Muscle layer of duodenum (tissue), 2 donors: ENCODE measurements at regions not wholly inside any gene's neighbourhood (a gene's known extent, or its start where the extent isn't known, plus 50 kb on each side); places are given as distances from the start of the nearest gene placed in this dataset.

Experiments
- H3K27ac ChIP-seq: one replicate; pipeline ENCODE4 v1.7.0; 2013; ENCODE audit warnings: mild to moderate bottlenecking, low read length
- H3K27me3 ChIP-seq: one replicate; pipeline ENCODE4 v1.7.0; 2013; ENCODE audit warnings: low read depth, mild to moderate bottlenecking, control low read depth, low read length
- H3K36me3 ChIP-seq, 2 donors: one replicate each; pipeline ENCODE4 v1.7.0; 2013; ENCODE audit warnings: low read length in 2 of 2, control low read depth in 1 of 2, mild to moderate bottlenecking in 1 of 2; ENCODE audit not compliant: insufficient read depth in 2 of 2, control insufficient read depth in 1 of 2
- H3K4me1 ChIP-seq, 2 donors: one replicate each; pipeline ENCODE4 v1.7.0; 2013; ENCODE audit warnings: low read length in 2 of 2, mild to moderate bottlenecking in 2 of 2, control low read depth in 1 of 2, moderate library complexity in 1 of 2; ENCODE audit not compliant: insufficient read depth in 2 of 2, control insufficient read depth in 1 of 2
- H3K4me3 ChIP-seq, 2 donors: one replicate each; pipeline ENCODE4 v1.7.0; 2013; ENCODE audit warnings: low read length in 2 of 2, low read depth in 1 of 2, mild to moderate bottlenecking in 1 of 2
- H3K9me3 ChIP-seq, 2 donors: one replicate each; pipeline ENCODE4 v1.7.0; 2013; ENCODE audit warnings: low read length in 2 of 2, control low read depth in 1 of 2, mild to moderate bottlenecking in 1 of 2; ENCODE audit not compliant: control insufficient read depth in 1 of 2
- donor health status: healthy.

GRCh38 chr6:66396549-66396948 is 689.5 kb upstream of the EYS start:
- no peaks in the 10 kb centered on the region for H3K27me3 ChIP-seq
- H3K27ac ChIP-seq = no peak overlapping the region
- no peak overlapping the region for H3K4me3 ChIP-seq
- H3K36me3 ChIP-seq = no peaks in the 10 kb centered on the region
- no peaks in the 10 kb centered on the region for H3K9me3 ChIP-seq
- H3K4me1 ChIP-seq = no peaks in the 10 kb centered on the region

DNA sequence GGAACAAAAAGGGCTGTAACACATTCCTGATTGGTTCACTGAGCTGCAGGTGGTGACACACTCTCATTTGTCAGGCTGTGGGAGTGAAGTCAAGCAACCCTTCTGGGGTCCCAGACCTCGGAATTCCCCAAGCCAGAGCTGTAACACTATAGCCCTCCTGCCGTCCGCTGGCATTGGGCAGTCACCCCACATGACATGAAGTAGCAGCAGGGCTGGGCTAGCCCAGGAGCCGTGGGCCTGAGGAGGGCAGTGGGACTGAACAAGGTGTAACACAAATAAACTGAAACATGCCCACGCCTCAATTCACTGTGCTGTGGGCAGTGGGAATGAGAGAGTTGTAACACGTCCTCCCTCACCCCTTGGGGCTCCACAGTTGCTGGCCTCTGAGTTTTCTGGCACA is 689.1 kb upstream of the EYS start:
- Histone ChIP-seq H3K27ac (no peak overlapping the region), H3K9me3 (no peaks in the 10 kb centered on the region), H3K4me3 (no peak overlapping the region), H3K4me1 (no peaks in the 10 kb centered on the region), H3K36me3 (no peaks in the 10 kb centered on the region), H3K27me3 (no peaks in the 10 kb centered on the region)

DNA sequence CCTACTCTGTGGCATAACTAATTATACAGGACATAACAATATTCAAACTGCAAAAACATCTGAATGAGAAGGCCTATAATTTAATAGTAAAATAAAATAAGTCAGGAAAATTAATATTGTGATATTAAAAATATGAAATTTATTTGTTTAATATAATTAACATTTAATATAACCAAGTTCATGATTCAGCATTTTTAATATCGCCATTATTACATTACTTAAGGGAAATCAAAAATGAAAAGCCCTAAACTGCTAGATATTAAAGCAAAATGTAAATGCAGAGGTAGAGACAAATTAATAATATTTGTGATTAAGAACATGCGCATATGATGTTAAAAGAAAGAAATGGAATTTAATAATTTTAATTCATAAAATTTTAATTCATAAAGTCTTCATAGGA is 683.4 kb upstream of the EYS start:
- H3K36me3 ChIP-seq = no peaks in the 10 kb centered on the region
- H3K9me3 ChIP-seq = no peaks in the 10 kb centered on the region
- no peaks in the 10 kb centered on the region for H3K4me1 ChIP-seq
- H3K27me3 ChIP-seq = no peaks in the 10 kb centered on the region
- H3K4me3 ChIP-seq = no peak overlapping the region
- no peak overlapping the region for H3K27ac ChIP-seq

- H3K4me3 ChIP-seq = no peak overlapping the region
- no peaks in the 10 kb centered on the region for H3K27me3 ChIP-seq
- no peak overlapping the region for H3K27ac ChIP-seq
- no peaks in the 10 kb centered on the region for H3K4me1 ChIP-seq
- no peaks in the 10 kb centered on the region for H3K36me3 ChIP-seq
- no peaks in the 10 kb centered on the region for H3K9me3 ChIP-seq
Measured at GRCh38 chr6:66376001-66376400, 669.0 kb upstream of the EYS start.

DNA sequence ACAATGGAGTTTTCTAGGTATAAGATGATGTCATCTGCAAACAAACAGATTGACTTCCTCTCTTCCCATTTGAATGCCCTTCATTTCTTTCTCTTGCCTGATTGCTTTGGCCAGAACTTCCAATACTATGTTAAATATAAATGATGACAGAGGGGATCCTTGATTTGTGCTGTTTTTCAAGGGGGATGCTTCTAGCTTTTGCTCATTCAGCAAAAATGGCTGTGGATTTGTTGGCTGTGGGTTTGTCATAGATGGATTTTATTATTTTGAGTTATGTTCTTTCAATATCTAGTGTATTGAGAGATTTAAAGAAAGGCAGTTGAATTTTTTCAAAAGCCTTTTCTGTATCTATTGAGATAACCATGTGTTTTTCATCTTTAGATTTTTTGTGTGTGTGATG is 662.4 kb upstream of the EYS start:
- H3K4me1 ChIP-seq = no peaks in the 10 kb centered on the region
- H3K27me3 ChIP-seq = no peaks in the 10 kb centered on the region
- no peak overlapping the region for H3K4me3 ChIP-seq
- H3K9me3 ChIP-seq = no peaks in the 10 kb centered on the region
- H3K27ac ChIP-seq = no peak overlapping the region
- no peaks in the 10 kb centered on the region for H3K36me3 ChIP-seq

- H3K4me3 ChIP-seq = no peak overlapping the region
- no peaks in the 10 kb centered on the region for H3K36me3 ChIP-seq
- H3K4me1 ChIP-seq = no peaks in the 10 kb centered on the region
Measured at GRCh38 chr6:66362888-66363287, 655.9 kb upstream of the EYS start.

DNA sequence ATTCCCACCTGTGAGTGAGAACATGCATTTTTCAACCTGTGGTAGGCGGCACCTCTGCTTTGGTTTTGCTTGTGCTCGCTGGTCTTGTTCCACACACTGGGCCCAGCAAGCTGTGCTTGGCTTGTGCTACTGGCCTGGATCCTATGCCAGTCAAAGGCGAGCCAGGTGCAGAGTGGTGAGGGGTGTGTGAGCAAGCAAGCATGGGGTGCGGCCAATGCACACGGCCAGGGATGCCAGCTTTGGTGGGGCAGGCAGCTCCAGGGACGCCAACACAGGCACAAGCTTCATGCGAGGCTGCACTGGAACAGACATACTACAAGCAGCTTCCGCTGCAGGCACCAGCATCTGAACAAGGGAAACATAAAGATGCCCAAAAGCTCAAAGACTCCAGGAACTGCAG is 654.9 kb upstream of the EYS start:
- Histone ChIP-seq H3K4me3 (no peak overlapping the region), H3K4me1 (no peaks in the 10 kb centered on the region), H3K27ac (no peak overlapping the region), H3K27me3 (no peaks in the 10 kb centered on the region), H3K9me3 (no peaks in the 10 kb centered on the region), H3K36me3 (no peaks in the 10 kb centered on the region)

More at GRCh38 chr6:66362888-66363287, 655.9 kb upstream of the EYS start:
- H3K27ac ChIP-seq = no peak overlapping the region
- H3K27me3 ChIP-seq = no peaks in the 10 kb centered on the region
- no peaks in the 10 kb centered on the region for H3K9me3 ChIP-seq

DNA sequence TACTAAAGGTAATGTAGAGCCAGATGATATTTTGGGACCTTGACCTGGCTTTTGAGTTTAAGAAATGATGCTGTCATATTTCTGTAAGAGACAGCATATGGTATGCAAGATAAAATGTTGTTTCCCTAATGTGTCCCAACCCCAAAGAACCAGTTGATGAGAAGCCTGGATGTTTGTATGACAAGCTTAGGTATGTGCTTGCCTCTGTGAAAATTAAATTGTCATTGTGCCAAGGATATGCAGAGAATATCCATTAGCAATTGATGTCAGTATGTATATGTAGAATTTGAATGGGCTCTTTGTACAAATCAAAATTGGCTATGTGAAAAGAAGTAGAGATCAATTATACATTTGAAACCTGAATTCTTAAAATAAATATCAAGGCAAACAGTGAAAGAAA is 650.8 kb upstream of the EYS start:
- no peak overlapping the region for H3K27ac ChIP-seq
- H3K9me3 ChIP-seq = no peaks in the 10 kb centered on the region
- no peaks in the 10 kb centered on the region for H3K36me3 ChIP-seq
- no peaks in the 10 kb centered on the region for H3K4me1 ChIP-seq
- no peaks in the 10 kb centered on the region for H3K27me3 ChIP-seq
- no peak overlapping the region for H3K4me3 ChIP-seq

- Histone ChIP-seq H3K4me1 (no peaks in the 10 kb centered on the region), H3K27ac (no peak overlapping the region), H3K27me3 (no peaks in the 10 kb centered on the region), H3K36me3 (no peaks in the 10 kb centered on the region), H3K9me3 (no peaks in the 10 kb centered on the region), H3K4me3 (no peak overlapping the region)
Measured at GRCh38 chr6:66355471-66355870, 648.4 kb upstream of the EYS start.

DNA sequence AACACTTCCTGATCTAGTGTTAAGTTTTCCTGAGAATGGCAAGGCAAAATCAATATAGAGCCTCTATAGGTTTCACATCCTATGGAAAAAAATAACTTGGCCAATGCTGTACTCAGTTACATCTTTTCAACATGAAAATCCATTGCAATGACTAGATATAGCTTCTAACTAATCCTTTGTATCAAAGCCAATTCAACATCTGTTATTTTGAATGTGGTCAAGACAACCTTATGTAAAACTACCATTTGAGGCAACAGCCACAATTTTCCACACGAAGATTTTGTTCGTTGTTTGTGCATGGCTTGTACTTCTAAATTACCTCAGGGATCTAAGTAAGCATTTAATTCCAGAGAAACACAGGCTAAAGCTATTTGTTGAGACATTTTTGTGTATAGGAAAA is 637.8 kb upstream of the EYS start:
- H3K36me3 ChIP-seq = no peaks in the 10 kb centered on the region
- H3K9me3 ChIP-seq = no peaks in the 10 kb centered on the region
- H3K4me1 ChIP-seq = no peaks in the 10 kb centered on the region
- H3K27ac ChIP-seq = no peak overlapping the region
- H3K27me3 ChIP-seq = no peaks in the 10 kb centered on the region
- no peak overlapping the region for H3K4me3 ChIP-seq

DNA sequence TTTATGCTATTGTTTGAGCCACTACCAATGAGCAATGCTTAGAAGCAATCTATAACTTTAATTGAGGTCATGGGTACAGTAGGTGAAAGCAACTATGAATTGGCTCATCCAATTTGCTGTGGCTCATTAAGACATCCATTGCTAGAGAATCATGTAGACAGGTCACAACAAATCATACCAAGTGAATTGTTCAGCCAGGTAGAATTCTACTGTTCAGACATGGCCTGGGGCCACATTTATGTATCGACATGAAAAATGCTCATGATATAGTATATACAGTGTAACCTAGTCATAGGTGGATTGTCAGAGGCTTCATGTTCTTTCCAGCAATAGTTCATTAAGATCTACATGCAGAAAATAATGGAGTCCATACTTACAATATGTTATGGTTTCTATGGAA is 633.7 kb upstream of the EYS start:
- Histone ChIP-seq H3K4me1 (no peaks in the 10 kb centered on the region), H3K36me3 (no peaks in the 10 kb centered on the region), H3K27ac (no peak overlapping the region), H3K27me3 (no peaks in the 10 kb centered on the region), H3K4me3 (no peak overlapping the region), H3K9me3 (no peaks in the 10 kb centered on the region)

DNA sequence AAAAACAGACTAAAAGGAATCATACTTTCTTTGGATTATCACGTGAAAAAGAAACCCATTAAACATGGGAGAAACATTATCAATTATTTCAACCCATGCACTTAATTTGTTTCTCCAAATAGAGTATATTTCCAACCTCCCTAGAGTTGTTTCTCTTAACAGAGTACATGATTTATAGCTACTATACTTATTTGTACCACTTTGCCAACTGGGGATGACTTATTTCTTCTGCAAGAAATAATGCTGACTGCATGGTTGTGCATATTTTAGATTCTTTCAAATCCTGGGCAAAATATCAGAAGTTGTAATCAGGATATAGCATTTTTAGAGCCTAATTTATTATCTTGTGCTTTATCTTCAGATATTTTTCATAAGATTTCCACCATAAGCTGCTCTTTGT is 629.1 kb upstream of the EYS start:
- no peak overlapping the region for H3K4me3 ChIP-seq
- no peaks in the 10 kb centered on the region for H3K36me3 ChIP-seq
- no peaks in the 10 kb centered on the region for H3K4me1 ChIP-seq
- H3K9me3 ChIP-seq = no peaks in the 10 kb centered on the region
- no peaks in the 10 kb centered on the region for H3K27me3 ChIP-seq
- no peak overlapping the region for H3K27ac ChIP-seq
